ENCODE measurements at regions not wholly inside any gene's neighbourhood (a gene's known extent, or its start where the extent isn't known, plus 50 kb on each side); places are given as distances from the start of the nearest gene placed in this dataset.

DNA sequence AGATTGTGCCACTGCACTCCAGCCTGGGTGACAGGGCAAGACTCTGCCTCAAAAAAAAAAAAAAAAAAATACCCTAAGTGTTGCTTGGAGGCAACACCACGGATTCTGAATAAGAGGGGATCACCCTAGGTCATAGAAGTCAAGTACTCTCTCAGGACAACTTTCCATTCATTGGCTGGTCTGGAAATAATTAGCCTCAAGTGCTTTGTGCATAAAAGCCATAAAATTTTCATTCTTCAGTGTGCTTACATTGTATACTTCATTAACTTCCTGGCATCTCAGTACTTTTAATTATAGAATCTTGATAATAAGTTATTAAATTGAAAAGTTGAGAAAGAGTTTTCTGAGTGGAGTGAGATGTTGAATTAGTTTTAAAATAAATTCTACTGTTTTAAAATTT is 876.1 kb upstream of the FAM98A start:
- TF ChIP-seq POLR2AphosphoS5 (IDR thresholded peaks at IDR 0.05; ENCODE audit: low read depth, low read length), result no peak
- TF ChIP-seq TAF1 (IDR thresholded peaks at IDR 0.05; ENCODE audit: low read depth, low read length), result no peak
- TF ChIP-seq, protein P1, sequence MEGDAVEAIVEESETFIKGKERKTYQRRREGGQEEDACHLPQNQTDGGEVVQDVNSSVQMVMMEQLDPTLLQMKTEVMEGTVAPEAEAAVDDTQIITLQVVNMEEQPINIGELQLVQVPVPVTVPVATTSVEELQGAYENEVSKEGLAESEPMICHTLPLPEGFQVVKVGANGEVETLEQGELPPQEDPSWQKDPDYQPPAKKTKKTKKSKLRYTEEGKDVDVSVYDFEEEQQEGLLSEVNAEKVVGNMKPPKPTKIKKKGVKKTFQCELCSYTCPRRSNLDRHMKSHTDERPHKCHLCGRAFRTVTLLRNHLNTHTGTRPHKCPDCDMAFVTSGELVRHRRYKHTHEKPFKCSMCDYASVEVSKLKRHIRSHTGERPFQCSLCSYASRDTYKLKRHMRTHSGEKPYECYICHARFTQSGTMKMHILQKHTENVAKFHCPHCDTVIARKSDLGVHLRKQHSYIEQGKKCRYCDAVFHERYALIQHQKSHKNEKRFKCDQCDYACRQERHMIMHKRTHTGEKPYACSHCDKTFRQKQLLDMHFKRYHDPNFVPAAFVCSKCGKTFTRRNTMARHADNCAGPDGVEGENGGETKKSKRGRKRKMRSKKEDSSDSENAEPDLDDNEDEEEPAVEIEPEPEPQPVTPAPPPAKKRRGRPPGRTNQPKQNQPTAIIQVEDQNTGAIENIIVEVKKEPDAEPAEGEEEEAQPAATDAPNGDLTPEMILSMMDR (IDR thresholded peaks at IDR 0.05; ENCODE audit: control extremely low read depth in 1 of 3, insufficient read depth in 1 of 3, low read depth in 1 of 3, low read length in 3 of 3), result no peak
- no peak for TF ChIP-seq EGR1 (IDR thresholded peaks at IDR 0.05; ENCODE audit: borderline replicate concordance, low read depth, low read length)
- TF ChIP-seq POLR2A (IDR thresholded peaks at IDR 0.05; ENCODE audit: control extremely low read depth in 1 of 2, low read depth in 2 of 2, low read length in 2 of 2), result no peak
- no peak for TF ChIP-seq SP2 (IDR thresholded peaks at IDR 0.05; ENCODE audit: low read length)
- TF ChIP-seq RXRA (IDR thresholded peaks at IDR 0.05; ENCODE audit: insufficient read depth, low read depth, low read length), result no peak
- TF ChIP-seq, protein P2, sequence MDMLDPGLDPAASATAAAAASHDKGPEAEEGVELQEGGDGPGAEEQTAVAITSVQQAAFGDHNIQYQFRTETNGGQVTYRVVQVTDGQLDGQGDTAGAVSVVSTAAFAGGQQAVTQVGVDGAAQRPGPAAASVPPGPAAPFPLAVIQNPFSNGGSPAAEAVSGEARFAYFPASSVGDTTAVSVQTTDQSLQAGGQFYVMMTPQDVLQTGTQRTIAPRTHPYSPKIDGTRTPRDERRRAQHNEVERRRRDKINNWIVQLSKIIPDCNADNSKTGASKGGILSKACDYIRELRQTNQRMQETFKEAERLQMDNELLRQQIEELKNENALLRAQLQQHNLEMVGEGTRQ (IDR thresholded peaks at IDR 0.05; ENCODE audit: low read length), result no peak
- TF ChIP-seq, protein P3, sequence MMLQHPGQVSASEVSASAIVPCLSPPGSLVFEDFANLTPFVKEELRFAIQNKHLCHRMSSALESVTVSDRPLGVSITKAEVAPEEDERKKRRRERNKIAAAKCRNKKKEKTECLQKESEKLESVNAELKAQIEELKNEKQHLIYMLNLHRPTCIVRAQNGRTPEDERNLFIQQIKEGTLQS (IDR thresholded peaks at IDR 0.05; ENCODE audit: insufficient read depth, low read depth, low read length), result no peak
- no peak for TF ChIP-seq YY1 (IDR thresholded peaks at IDR 0.05; ENCODE audit: low read depth, low read length)
- no peak for TF ChIP-seq SP1 (IDR thresholded peaks at IDR 0.05; ENCODE audit: low read depth, low read length)

Measured in H1 (cell line).